Small intestine (tissue), 7 donors: ENCODE measurements at regions not wholly inside any gene's neighbourhood (a gene's known extent, or its start where the extent isn't known, plus 50 kb on each side); places are given as distances from the start of the nearest gene placed in this dataset.
A peak's percentile ranks its signal among the peaks of the same experiment; 100 is the strongest.
"Not testable (repeated sequence)": the region's sequence is repeated elsewhere in the genome, so short reads cannot be mapped to it uniquely, and the experiment has no call there.

Experiments
- DNase-seq, 2 donors: peaks; one replicate each; pipeline versions ENCODE4 v3.0.0 to v3.0.0-alpha.2; 2013
- FAIRE-seq: peaks from 2 replicates; lab custom pipeline; 2012; peaks lifted over from hg19 to GRCh38; lab: Jason Lieb, UNC
- H3K27ac ChIP-seq, 3 donors: one replicate each; pipeline ENCODE4 v1.5.1; 2013; ENCODE audit warnings: low read length in 2 of 3, mild to moderate bottlenecking in 2 of 3, control low read depth in 1 of 3, inconsistent platforms in 1 of 3, low read depth in 1 of 3, moderate library complexity in 1 of 3
- H3K27me3 ChIP-seq, 3 donors: one replicate each; pipeline ENCODE4 v1.6.1; 2013; ENCODE audit warnings: low read length in 3 of 3, inconsistent platforms in 1 of 3; ENCODE audit not compliant: control insufficient read depth in 3 of 3, insufficient read depth in 3 of 3
- H3K36me3 ChIP-seq, 3 donors: one replicate each; pipeline ENCODE4 v1.6.1; 2013; ENCODE audit warnings: low read length in 3 of 3, inconsistent platforms in 1 of 3, low read depth in 1 of 3, mild to moderate bottlenecking in 1 of 3, moderate library complexity in 1 of 3; ENCODE audit not compliant: control insufficient read depth in 3 of 3, insufficient read depth in 2 of 3
- H3K4me1 ChIP-seq, 3 donors: one replicate each; pipeline ENCODE4 v1.6.1; 2013; ENCODE audit warnings: low read length in 2 of 3, inconsistent platforms in 1 of 3, low read depth in 1 of 3, mild to moderate bottlenecking in 1 of 3, moderate library complexity in 1 of 3; ENCODE audit not compliant: control insufficient read depth in 3 of 3, insufficient read depth in 2 of 3
- H3K4me3 ChIP-seq, 3 donors: one replicate each; pipeline ENCODE4 v1.5.1; 2013; ENCODE audit warnings: low read length in 3 of 3, control low read depth in 1 of 3, inconsistent platforms in 1 of 3, low read depth in 1 of 3, mild to moderate bottlenecking in 1 of 3, moderate library complexity in 1 of 3
- H3K9me3 ChIP-seq, 2 donors: one replicate each; pipeline ENCODE4 v1.6.1; 2013; ENCODE audit warnings: low read depth in 1 of 2, low read length in 1 of 2; ENCODE audit not compliant: control insufficient read depth in 2 of 2, insufficient read depth in 1 of 2
- WGBS, 3 donors: extraction: QIAGEN DNeasy Blood & Tissue Kit; methylation state at CpG; one replicate each; pipeline ENCODE4 v1.1.7; 2013; 5-methylcytosine and 5-hydroxymethylcytosine counted together
- donor health status: healthy with polysubstance abuse.
- donor health status: control.
- donor health status: control.
- donor health status: Bipolar disorder and iron deficiency.
- donor health status: healthy.

- FAIRE-seq (no peak), DNase-seq (no peak)
- H3K9me3 ChIP-seq = no peaks in the 10 kb centered on the region
- no peak overlapping the region for H3K4me3 ChIP-seq
- H3K27ac ChIP-seq = no peak overlapping the region
- WGBS, 3 donors = 72 to 89% (median 85%) methylated on average over 3 of the region's 3 CpGs
- H3K36me3 ChIP-seq = no peaks in the 10 kb centered on the region
- H3K4me1 ChIP-seq = no peaks in the 10 kb centered on the region
- no peaks in the 10 kb centered on the region for H3K27me3 ChIP-seq
Observed at GRCh38 chrX:3520458-3520857, 174.0 kb upstream of the MXRA5 start.

GRCh38 chrX:3519384-3519783 lies 172.9 kb upstream of the MXRA5 start:
- H3K4me3 ChIP-seq, H3K4me1 ChIP-seq, H3K27me3 ChIP-seq, H3K9me3 ChIP-seq, FAIRE-seq, H3K36me3 ChIP-seq, DNase-seq: not testable (repeated sequence)
- H3K27ac ChIP-seq = peak overlapping the region in 1 of 3 donors; percentile 20
- 81 to 85% (median 84%) methylated on average over 7 to 8 of the region's 8 CpGs for WGBS, 3 donors

- Histone ChIP-seq H3K27ac (peak overlapping the region in 1 of 3 donors; percentile 20), H3K36me3 (no peaks in the 10 kb centered on the region), H3K9me3 (no peaks in the 10 kb centered on the region), H3K27me3 (no peaks in the 10 kb centered on the region), H3K4me3 (no peak overlapping the region), H3K4me1 (no peaks in the 10 kb centered on the region)
- FAIRE-seq = no peak
- no peak for DNase-seq
- 56 to 76% (median 69%) methylated on average over 10 of the region's 10 CpGs for WGBS, 3 donors
Observed at GRCh38 chrX:3518870-3519269, 172.4 kb upstream of the MXRA5 start.

- WGBS, 3 donors = 84 to 89% (median 85%) methylated on average over 6 of the region's 6 CpGs
- no peaks in the 10 kb centered on the region for H3K9me3 ChIP-seq
- H3K36me3 ChIP-seq = no peaks in the 10 kb centered on the region
- H3K4me1 ChIP-seq = no peaks in the 10 kb centered on the region
- H3K27ac ChIP-seq = no peak overlapping the region
- H3K27me3 ChIP-seq = no peaks in the 10 kb centered on the region
- no peak for FAIRE-seq
- H3K4me3 ChIP-seq = no peak overlapping the region
- DNase-seq = no peak
Observed at GRCh38 chrX:3516051-3516541, 169.6 kb upstream of the MXRA5 start.

GRCh38 chrX:3514996-3515395 lies 168.5 kb upstream of the MXRA5 start:
- no peak overlapping the region for H3K27ac ChIP-seq
- 92% methylated on average over 3 of the region's 3 CpGs for WGBS, 3 donors
- DNase-seq (no peak), FAIRE-seq (no peak)
- H3K4me3 ChIP-seq = no peak overlapping the region
- no peaks in the 10 kb centered on the region for H3K36me3 ChIP-seq
- no peaks in the 10 kb centered on the region for H3K4me1 ChIP-seq
- no peaks in the 10 kb centered on the region for H3K9me3 ChIP-seq
- no peaks in the 10 kb centered on the region for H3K27me3 ChIP-seq

GRCh38 chrX:3512150-3512549 lies 165.7 kb upstream of the MXRA5 start:
- H3K4me3 ChIP-seq, H3K4me1 ChIP-seq, DNase-seq, H3K27me3 ChIP-seq, H3K9me3 ChIP-seq, FAIRE-seq, H3K27ac ChIP-seq, H3K36me3 ChIP-seq: not testable (repeated sequence)
- 39 to 50% (median 41%) methylated on average over 10 of the region's 10 CpGs for WGBS, 3 donors

GRCh38 chrX:3509934-3510333 lies 163.5 kb upstream of the MXRA5 start:
- WGBS, 3 donors = 72 to 73% (median 72%) methylated on average over 4 of the region's 4 CpGs
- DNase-seq (no peak), FAIRE-seq (no peak)
- Histone ChIP-seq H3K4me3 (no peak overlapping the region), H3K36me3 (no peaks in the 10 kb centered on the region), H3K27ac (no peak overlapping the region), H3K9me3 (no peaks in the 10 kb centered on the region), H3K4me1 (no peaks in the 10 kb centered on the region), H3K27me3 (no peaks in the 10 kb centered on the region)

- Histone ChIP-seq H3K27me3 (no peaks in the 10 kb centered on the region), H3K4me3 (no peak overlapping the region), H3K9me3 (no peaks in the 10 kb centered on the region), H3K27ac (no peak overlapping the region), H3K4me1 (no peaks in the 10 kb centered on the region), H3K36me3 (no peaks in the 10 kb centered on the region)
- 84 to 94% (median 86%) methylated on average over 3 of the region's 3 CpGs for WGBS, 3 donors
- FAIRE-seq (no peak), DNase-seq (no peak)
Observed at GRCh38 chrX:3504916-3505315, 158.5 kb upstream of the MXRA5 start.

GRCh38 chrX:3501833-3502535 lies 155.5 kb upstream of the MXRA5 start:
- Histone ChIP-seq H3K36me3 (no peaks in the 10 kb centered on the region), H3K27ac (no peak overlapping the region), H3K27me3 (no peaks in the 10 kb centered on the region), H3K4me1 (no peaks in the 10 kb centered on the region), H3K9me3 (no peaks in the 10 kb centered on the region), H3K4me3 (no peak overlapping the region)
- FAIRE-seq (no peak), DNase-seq (no peak)
- 81 to 90% (median 88%) methylated on average over 21 of the region's 21 CpGs for WGBS, 3 donors
